Activated naive CD4-positive, alpha-beta T cell treated with Interleukin-2 at 50 U/mL for 16 hours (primary cell): ENCODE measurements at regions not wholly inside any gene's neighbourhood (a gene's known extent, or its start where the extent isn't known, plus 50 kb on each side); places are given as distances from the start of the nearest gene placed in this dataset.
A peak's percentile ranks its signal among the peaks of the same experiment; 100 is the strongest.
"Not testable (repeated sequence)": the region's sequence is repeated elsewhere in the genome, so short reads cannot be mapped to it uniquely, and the experiment has no call there.

Experiments used
- DNase-seq: peaks from one replicate; pipeline ENCODE4 v3.0.0-alpha.2; 2020

- no peak for DNase-seq
These were observed 161.7 kb downstream of the SMARCA1 start for GRCh38 chrX:129361576-129361975.

GRCh38 chrX:129360175-129360574 is 163.1 kb downstream of the SMARCA1 start:
- DNase-seq, result peak; percentile 7

GRCh38 chrX:129359269-129359668 is 164.0 kb downstream of the SMARCA1 start:
- DNase-seq, result no peak

- not testable (repeated sequence) for DNase-seq
These were observed 165.9 kb downstream of the SMARCA1 start for GRCh38 chrX:129357428-129357827.

- DNase-seq, result no peak
These were observed 176.0 kb downstream of the SMARCA1 start for GRCh38 chrX:129347291-129347690.

- DNase-seq, result no peak
These were observed 176.7 kb downstream of the SMARCA1 start for GRCh38 chrX:129346574-129346973.

GRCh38 chrX:129337264-129337663 is 186.0 kb downstream of the SMARCA1 start:
- DNase-seq, result not testable (repeated sequence)

- DNase-seq, result no peak
These were observed 200.2 kb downstream of the SMARCA1 start for GRCh38 chrX:129323115-129323514.

- DNase-seq, result no peak
These were observed 204.9 kb downstream of the SMARCA1 start for GRCh38 chrX:129318375-129318774.

GRCh38 chrX:129316461-129316860 is 206.8 kb downstream of the SMARCA1 start:
- DNase-seq, result no peak

GRCh38 chrX:129310000-129310399 is 213.3 kb downstream of the SMARCA1 start:
- no peak for DNase-seq

- DNase-seq, result no peak
These were observed 260.4 kb downstream of the SMARCA1 start for GRCh38 chrX:129262912-129263311.

GRCh38 chrX:129255516-129255915 is 267.8 kb downstream of the SMARCA1 start:
- not testable (repeated sequence) for DNase-seq

GRCh38 chrX:129249563-129249962 is 273.7 kb downstream of the SMARCA1 start:
- no peak for DNase-seq

- DNase-seq, result no peak
These were observed 275.6 kb downstream of the SMARCA1 start for GRCh38 chrX:129247642-129248041.

GRCh38 chrX:129239371-129239770 is 283.9 kb downstream of the SMARCA1 start:
- no peak for DNase-seq

GRCh38 chrX:129238011-129238410 is 285.3 kb downstream of the SMARCA1 start:
- DNase-seq, result no peak

- DNase-seq, result no peak
These were observed 287.4 kb downstream of the SMARCA1 start for GRCh38 chrX:129235903-129236302.

GRCh38 chrX:129233786-129234185 is 289.5 kb downstream of the SMARCA1 start:
- DNase-seq, result no peak

GRCh38 chrX:129230850-129231512 is 292.3 kb downstream of the SMARCA1 start:
- DNase-seq, result no peak

- DNase-seq, result no peak
These were observed 293.1 kb downstream of the SMARCA1 start for GRCh38 chrX:129230168-129230567.

GRCh38 chrX:129227366-129227765 is 295.9 kb downstream of the SMARCA1 start:
- no peak for DNase-seq

GRCh38 chrX:129193357-129193756 is 329.9 kb downstream of the SMARCA1 start:
- no peak for DNase-seq

GRCh38 chrX:129188231-129188630 is 335.1 kb downstream of the SMARCA1 start:
- DNase-seq, result no peak

- DNase-seq, result no peak
These were observed 346.6 kb downstream of the SMARCA1 start for GRCh38 chrX:129176710-129177109.
